Epithelial cell of proximal tubule (primary cell): ENCODE measurements at regions not wholly inside any gene's neighbourhood (a gene's known extent, or its start where the extent isn't known, plus 50 kb on each side); places are given as distances from the start of the nearest gene placed in this dataset.
"Not testable (repeated sequence)": the region's sequence is repeated elsewhere in the genome, so short reads cannot be mapped to it uniquely, and the experiment has no call there.

Source experiments
- DNase-seq: peaks from one replicate; pipeline ENCODE4 v3.0.0-alpha.2; 2011; ENCODE audit warnings: low read depth
- H3K4me3 ChIP-seq: 2 replicates; pipeline ENCODE4 v1.5.1; 2011; ENCODE audit warnings: low read depth, mild to moderate bottlenecking, low read length
- TF ChIP-seq, protein P1 (sequence below): conservative IDR thresholded peaks from 2 replicates; pipeline ENCODE4 v1.5.1; 2012; ENCODE audit warnings: low read depth, mild to moderate bottlenecking, low read length

- H3K4me3 ChIP-seq: no peak overlapping the region
- TF ChIP-seq, protein P1, sequence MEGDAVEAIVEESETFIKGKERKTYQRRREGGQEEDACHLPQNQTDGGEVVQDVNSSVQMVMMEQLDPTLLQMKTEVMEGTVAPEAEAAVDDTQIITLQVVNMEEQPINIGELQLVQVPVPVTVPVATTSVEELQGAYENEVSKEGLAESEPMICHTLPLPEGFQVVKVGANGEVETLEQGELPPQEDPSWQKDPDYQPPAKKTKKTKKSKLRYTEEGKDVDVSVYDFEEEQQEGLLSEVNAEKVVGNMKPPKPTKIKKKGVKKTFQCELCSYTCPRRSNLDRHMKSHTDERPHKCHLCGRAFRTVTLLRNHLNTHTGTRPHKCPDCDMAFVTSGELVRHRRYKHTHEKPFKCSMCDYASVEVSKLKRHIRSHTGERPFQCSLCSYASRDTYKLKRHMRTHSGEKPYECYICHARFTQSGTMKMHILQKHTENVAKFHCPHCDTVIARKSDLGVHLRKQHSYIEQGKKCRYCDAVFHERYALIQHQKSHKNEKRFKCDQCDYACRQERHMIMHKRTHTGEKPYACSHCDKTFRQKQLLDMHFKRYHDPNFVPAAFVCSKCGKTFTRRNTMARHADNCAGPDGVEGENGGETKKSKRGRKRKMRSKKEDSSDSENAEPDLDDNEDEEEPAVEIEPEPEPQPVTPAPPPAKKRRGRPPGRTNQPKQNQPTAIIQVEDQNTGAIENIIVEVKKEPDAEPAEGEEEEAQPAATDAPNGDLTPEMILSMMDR: no peak
- no peak for DNase-seq
Observed at GRCh38 chrX:83588409-83588808, 80.3 kb downstream of the POU3F4 start.

- TF ChIP-seq, protein P1: no peak
- no peak overlapping the region for H3K4me3 ChIP-seq
- DNase-seq: no peak
Observed at GRCh38 chrX:83593634-83594294, 85.7 kb downstream of the POU3F4 start.

DNA sequence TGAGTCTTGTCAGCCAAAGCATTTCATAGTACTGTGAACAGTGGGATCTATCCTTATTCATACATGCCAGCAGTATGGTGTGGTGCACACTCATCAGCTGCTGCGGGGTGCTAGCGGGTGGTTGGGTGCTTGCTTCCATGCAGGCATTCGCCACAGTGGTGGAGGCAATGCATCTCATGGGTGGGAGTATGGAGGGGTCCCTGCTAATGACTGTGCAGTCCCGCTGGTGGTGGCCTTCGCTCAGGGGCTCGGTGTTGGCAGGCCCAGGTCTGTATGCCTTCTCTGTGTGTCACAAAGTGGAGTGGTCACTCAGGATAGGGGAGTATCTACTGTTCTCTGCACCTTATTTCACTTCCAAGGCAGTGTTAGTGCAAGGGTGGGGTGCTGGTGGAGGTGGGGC is 122.6 kb downstream of the POU3F4 start:
- TF ChIP-seq, protein P1: no peak
- H3K4me3 ChIP-seq: no peak overlapping the region
- no peak for DNase-seq

DNA sequence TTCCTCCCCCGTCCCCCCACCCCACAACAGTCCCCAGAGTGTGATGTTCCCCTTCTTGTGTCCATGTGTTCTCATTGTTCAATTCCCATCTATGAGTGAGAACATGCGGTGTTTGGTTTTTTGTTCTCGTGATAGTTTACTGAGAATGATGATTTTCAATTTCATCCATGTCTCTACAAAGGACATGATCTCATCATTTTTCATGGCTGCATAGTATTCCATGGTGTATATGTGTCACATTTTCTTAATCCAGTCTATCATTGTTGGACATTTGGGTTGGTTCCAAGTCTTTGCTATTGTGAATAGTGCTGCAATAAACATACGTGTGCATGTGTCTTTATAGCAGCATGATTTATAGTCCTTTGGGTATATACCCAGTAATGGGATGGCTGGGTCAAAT is 141.6 kb downstream of the POU3F4 start:
- DNase-seq, H3K4me3 ChIP-seq: not testable (repeated sequence)

DNA sequence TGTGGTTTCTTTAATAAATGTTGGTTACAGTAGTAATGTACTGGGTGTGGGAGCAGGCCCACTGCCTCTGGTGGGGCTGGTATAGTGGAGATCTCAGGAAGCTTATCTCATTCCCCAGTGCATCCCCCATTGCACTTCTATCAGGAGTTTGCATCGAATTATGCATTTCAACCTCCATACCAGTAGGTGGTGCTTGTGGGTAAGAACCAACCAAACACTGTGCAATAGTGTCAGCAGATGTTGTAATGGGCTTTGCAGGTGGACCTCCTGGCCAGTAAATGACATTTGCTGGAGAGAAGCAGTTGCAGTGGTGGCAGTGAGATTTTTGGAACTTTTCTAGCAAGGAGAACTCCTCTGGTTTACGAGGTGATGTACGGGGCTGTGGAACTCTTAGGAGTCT is 150.6 kb downstream of the POU3F4 start:
- TF ChIP-seq, protein P1: peak; percentile 4
- DNase-seq: no peak
- H3K4me3 ChIP-seq: no peak overlapping the region
